ENCODE measurements at regions not wholly inside any gene's neighbourhood (a gene's known extent, or its start where the extent isn't known, plus 50 kb on each side); places are given as distances from the start of the nearest gene placed in this dataset.

DNA sequence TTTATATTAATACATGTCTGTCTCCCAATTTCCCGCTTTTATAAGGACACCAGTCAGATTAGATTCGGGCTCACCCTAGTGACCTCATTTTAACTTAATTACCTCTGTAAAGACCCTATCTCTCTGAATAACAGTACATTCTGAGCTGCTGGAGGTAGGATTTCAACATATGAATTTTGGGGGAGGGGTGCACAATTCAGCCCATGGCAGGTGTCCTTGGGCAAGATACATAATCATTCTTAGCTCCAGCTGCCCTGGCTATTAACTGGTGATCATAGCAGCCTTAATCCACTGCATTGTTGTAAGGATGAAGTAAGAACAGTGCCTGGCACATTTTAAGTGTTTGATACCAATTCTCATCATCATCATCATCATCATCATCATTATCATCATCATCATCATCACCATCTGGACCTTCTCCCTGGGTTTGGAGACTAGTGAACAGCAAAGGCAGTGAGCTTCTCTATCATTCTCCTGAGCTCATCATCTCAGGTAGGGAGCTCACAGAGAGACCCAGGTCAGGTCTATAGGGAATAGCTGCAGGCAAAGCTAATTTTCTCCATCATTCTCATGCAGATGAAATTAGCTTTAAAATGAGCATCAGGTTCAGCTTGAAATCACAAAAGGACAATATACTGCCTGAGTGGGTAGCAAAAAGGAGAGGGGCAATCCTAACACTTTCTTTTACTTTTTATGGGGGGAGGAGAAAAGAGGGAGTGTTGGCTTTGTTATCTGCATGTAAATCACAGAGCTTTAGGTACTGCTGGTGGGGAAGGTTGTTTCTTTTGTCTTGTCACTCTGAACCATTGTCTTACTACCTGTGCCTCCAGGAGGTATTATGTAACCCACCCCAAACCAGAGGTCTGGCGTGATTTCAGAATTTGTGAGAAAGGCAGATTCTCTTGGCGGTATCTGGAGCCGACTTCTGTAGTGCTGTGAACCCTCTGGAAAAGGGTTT is 125.5 kb upstream of the SPRED2 start:
- Histone ChIP-seq H3K36me3 (ENCODE audit: control insufficient read depth in 2 of 2, insufficient read depth in 2 of 2, low read length in 2 of 2) (no peaks in the 10 kb centered on the region), H3K4me3 (ENCODE audit: low read length in 2 of 2) (no peak overlapping the region), H3K27ac (ENCODE audit: low read depth in 2 of 2, low read length in 2 of 2) (no peak overlapping the region), H3K9me3 (ENCODE audit: control insufficient read depth in 2 of 2, low read length in 2 of 2) (no peaks in the 10 kb centered on the region), H3K27me3 (ENCODE audit: control insufficient read depth in 2 of 2, insufficient read depth in 2 of 2, low read length in 2 of 2) (no peaks in the 10 kb centered on the region), H3K4me1 (ENCODE audit: control insufficient read depth in 2 of 2, insufficient read depth in 2 of 2, low read length in 2 of 2) (peaks cover 2% of the 10 kb centered on the region in 2 donors), H3K9ac (ENCODE audit: low read depth in 1 of 2, low read length in 2 of 2) (no peak overlapping the region)

DNA sequence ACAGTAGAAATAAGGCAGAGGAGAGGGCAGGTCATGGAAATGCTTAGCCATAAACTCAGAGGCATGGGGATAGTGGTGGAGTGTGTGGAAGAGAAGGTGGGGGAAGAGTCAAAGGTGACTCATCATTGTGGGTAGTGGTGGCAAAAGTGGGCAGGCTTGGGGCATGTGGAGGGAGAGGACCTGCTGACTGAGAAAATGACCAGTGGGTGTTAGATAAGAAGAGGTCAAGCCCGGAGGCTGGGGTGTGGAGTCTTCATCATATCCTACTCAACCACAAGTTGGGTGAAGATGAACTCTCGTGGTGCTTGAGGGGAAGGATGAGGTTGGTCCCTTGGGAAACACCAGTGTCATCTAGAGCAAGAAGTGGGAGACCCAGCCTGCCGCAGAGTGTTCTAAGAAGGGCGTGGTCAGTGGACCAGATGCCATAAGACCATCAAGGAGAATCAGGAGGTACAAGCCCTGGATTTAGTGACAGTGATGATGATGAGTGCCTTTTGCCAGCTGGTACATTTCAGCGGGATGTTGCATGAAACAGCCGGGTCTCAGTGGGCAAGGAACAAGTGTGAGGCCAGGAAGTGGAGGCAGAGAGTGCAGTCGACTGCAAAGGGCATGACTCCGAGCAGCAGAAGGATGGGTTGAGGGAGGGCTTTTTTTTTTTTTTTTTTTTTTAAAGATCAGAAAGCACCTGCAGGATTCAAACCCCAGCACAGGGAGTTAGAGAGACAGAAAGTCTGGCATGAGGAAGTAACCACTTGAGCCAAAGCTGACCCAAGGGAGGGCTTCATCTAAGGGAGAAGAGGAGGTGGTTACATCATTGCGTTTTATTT is 122.6 kb upstream of the SPRED2 start:
- Histone ChIP-seq H3K9me3 (ENCODE audit: control insufficient read depth in 2 of 2, low read length in 2 of 2) (no peaks in the 10 kb centered on the region), H3K27me3 (ENCODE audit: control insufficient read depth in 2 of 2, insufficient read depth in 2 of 2, low read length in 2 of 2) (no peaks in the 10 kb centered on the region), H3K36me3 (ENCODE audit: control insufficient read depth in 2 of 2, insufficient read depth in 2 of 2, low read length in 2 of 2) (no peaks in the 10 kb centered on the region), H3K27ac (ENCODE audit: low read depth in 2 of 2, low read length in 2 of 2) (no peak overlapping the region), H3K9ac (ENCODE audit: low read depth in 1 of 2, low read length in 2 of 2) (no peak overlapping the region), H3K4me3 (ENCODE audit: low read length in 2 of 2) (no peak overlapping the region), H3K4me1 (ENCODE audit: control insufficient read depth in 2 of 2, insufficient read depth in 2 of 2, low read length in 2 of 2) (peaks cover 2% of the 10 kb centered on the region in 2 donors)

DNA sequence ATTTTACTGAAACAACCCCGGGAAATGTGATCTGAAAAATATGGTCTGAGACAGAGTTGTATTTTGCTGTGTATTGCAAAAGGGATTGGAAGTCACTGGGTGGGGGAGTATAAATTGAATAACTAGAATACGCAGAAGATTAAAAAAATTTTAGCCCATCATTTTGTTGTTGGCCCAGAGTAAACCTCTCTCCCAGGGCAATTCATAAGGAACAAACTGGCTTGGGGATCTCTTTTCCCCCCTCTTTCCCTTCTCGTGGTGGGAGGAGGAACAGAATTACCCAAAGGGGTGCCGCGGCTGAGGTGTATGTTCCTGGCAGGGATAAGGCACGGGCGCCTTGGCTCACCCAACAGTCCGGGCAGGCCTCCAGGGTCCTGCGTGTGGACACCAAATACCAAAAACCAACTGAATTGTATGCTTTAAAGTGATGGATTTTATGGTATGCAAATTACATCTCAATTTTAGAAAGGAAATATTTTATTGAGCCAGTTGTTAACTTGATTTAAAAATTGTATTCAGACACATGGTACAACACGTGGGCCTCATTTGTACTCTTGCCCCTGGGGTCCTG is 121.2 kb upstream of the SPRED2 start:
- Histone ChIP-seq H3K4me1 (ENCODE audit: control insufficient read depth in 2 of 2, insufficient read depth in 2 of 2, low read length in 2 of 2) (peaks cover 2% of the 10 kb centered on the region in 2 donors), H3K9me3 (ENCODE audit: control insufficient read depth in 2 of 2, low read length in 2 of 2) (no peaks in the 10 kb centered on the region), H3K27ac (ENCODE audit: low read depth in 2 of 2, low read length in 2 of 2) (no peak overlapping the region), H3K27me3 (ENCODE audit: control insufficient read depth in 2 of 2, insufficient read depth in 2 of 2, low read length in 2 of 2) (no peaks in the 10 kb centered on the region), H3K4me3 (ENCODE audit: low read length in 2 of 2) (no peak overlapping the region), H3K9ac (ENCODE audit: low read depth in 1 of 2, low read length in 2 of 2) (no peak overlapping the region), H3K36me3 (ENCODE audit: control insufficient read depth in 2 of 2, insufficient read depth in 2 of 2, low read length in 2 of 2) (no peaks in the 10 kb centered on the region)

DNA sequence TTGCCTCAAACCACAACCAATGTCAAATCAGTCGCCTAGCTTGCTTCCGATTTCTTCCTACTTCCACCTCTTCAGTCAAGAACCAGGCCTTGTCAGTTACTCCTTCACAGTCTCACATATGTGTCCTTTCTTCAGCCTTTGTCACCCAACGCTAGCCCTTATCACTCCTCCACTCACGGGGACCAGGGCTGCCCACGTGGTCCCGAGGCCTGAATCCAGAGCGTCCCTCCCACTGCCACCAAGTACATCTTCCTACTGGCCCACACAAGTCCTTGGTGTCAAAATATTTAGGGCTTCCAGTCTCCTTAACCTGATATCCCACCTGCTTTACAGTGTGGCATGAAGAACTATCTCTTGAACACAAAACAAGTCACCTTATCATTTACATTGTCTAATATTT is 119.1 kb upstream of the SPRED2 start:
- Histone ChIP-seq H3K4me1 (ENCODE audit: control insufficient read depth in 2 of 2, insufficient read depth in 2 of 2, low read length in 2 of 2) (peaks cover 2% of the 10 kb centered on the region in 2 donors), H3K9me3 (ENCODE audit: control insufficient read depth in 2 of 2, low read length in 2 of 2) (no peaks in the 10 kb centered on the region), H3K9ac (ENCODE audit: low read depth in 1 of 2, low read length in 2 of 2) (no peak overlapping the region), H3K36me3 (ENCODE audit: control insufficient read depth in 2 of 2, insufficient read depth in 2 of 2, low read length in 2 of 2) (no peaks in the 10 kb centered on the region), H3K4me3 (ENCODE audit: low read length in 2 of 2) (no peak overlapping the region), H3K27ac (ENCODE audit: low read depth in 2 of 2, low read length in 2 of 2) (no peak overlapping the region), H3K27me3 (ENCODE audit: control insufficient read depth in 2 of 2, insufficient read depth in 2 of 2, low read length in 2 of 2) (no peaks in the 10 kb centered on the region)

DNA sequence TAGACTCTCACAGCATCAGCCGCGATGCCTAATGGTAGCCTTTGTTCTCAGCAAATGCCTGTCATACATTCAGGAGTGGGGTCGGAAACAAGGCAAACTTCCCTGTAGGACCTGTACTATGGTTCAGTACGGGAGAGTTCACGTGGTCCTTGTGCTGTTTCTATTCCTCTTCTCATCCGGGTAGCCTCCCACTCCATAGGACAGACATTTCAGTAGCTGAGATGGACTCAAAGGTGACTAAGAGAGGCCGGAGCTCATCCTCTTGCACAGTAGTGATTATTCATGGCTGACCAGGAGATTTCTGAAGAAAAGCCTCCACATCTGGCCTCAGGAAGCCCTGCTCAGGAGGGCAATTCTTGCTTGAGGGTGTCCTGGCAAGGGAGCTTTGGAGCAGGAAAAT is 117.8 kb upstream of the SPRED2 start:
- Histone ChIP-seq H3K4me1 (ENCODE audit: control insufficient read depth in 2 of 2, insufficient read depth in 2 of 2, low read length in 2 of 2) (peaks cover 2 to 7% of the 10 kb centered on the region in 2 donors), H3K27me3 (ENCODE audit: control insufficient read depth in 2 of 2, insufficient read depth in 2 of 2, low read length in 2 of 2) (no peaks in the 10 kb centered on the region), H3K36me3 (ENCODE audit: control insufficient read depth in 2 of 2, insufficient read depth in 2 of 2, low read length in 2 of 2) (no peaks in the 10 kb centered on the region), H3K27ac (ENCODE audit: low read depth in 2 of 2, low read length in 2 of 2) (no peak overlapping the region), H3K4me3 (ENCODE audit: low read length in 2 of 2) (no peak overlapping the region), H3K9me3 (ENCODE audit: control insufficient read depth in 2 of 2, low read length in 2 of 2) (no peaks in the 10 kb centered on the region), H3K9ac (ENCODE audit: low read depth in 1 of 2, low read length in 2 of 2) (no peak overlapping the region)

DNA sequence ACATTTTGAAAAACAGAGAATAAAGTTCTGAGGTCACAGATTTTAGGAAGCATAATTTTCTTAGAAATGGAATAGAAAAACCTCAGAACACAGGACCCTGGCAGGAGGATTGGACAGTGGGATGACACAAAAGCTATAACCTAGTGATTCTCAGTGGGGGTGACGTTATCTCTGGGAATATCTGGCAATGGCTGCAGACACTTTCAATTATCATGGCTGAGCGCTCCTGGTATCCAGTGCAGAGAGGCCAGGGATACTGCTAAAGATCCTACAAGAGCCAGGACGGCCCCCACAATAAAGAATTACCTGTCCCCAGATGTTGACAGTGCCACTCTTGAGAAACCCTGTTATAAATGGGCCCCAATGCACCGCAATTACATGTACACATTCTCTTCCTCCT is 117.2 kb upstream of the SPRED2 start:
- Histone ChIP-seq H3K4me1 (ENCODE audit: control insufficient read depth in 2 of 2, insufficient read depth in 2 of 2, low read length in 2 of 2) (peaks cover 2 to 7% of the 10 kb centered on the region in 2 donors), H3K9ac (ENCODE audit: low read depth in 1 of 2, low read length in 2 of 2) (no peak overlapping the region), H3K9me3 (ENCODE audit: control insufficient read depth in 2 of 2, low read length in 2 of 2) (no peaks in the 10 kb centered on the region), H3K4me3 (ENCODE audit: low read length in 2 of 2) (no peak overlapping the region), H3K27ac (ENCODE audit: low read depth in 2 of 2, low read length in 2 of 2) (no peak overlapping the region), H3K27me3 (ENCODE audit: control insufficient read depth in 2 of 2, insufficient read depth in 2 of 2, low read length in 2 of 2) (no peaks in the 10 kb centered on the region), H3K36me3 (ENCODE audit: control insufficient read depth in 2 of 2, insufficient read depth in 2 of 2, low read length in 2 of 2) (no peaks in the 10 kb centered on the region)

DNA sequence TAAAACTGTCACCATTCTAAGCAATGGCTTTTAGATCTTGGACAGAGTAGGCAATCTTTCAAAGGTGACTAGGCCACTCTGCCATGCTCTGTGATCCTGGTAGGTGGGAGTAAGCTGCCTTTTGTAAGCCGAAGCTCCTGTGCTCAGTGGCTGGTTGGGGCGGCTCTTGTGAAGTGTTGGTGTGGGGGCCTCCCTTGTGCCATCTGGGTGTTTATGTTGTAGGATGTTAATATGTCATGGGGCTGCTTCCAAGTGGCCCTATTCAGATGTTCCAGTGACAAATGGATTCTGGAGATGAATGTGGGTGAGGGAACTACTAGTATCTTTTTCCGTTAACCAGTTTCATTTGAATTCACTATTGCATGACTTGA is 116.8 kb upstream of the SPRED2 start:
- Histone ChIP-seq H3K9me3 (ENCODE audit: control insufficient read depth in 2 of 2, low read length in 2 of 2) (no peaks in the 10 kb centered on the region), H3K9ac (ENCODE audit: low read depth in 1 of 2, low read length in 2 of 2) (no peak overlapping the region), H3K4me1 (ENCODE audit: control insufficient read depth in 2 of 2, insufficient read depth in 2 of 2, low read length in 2 of 2) (peaks cover 2 to 7% of the 10 kb centered on the region in 2 donors), H3K27me3 (ENCODE audit: control insufficient read depth in 2 of 2, insufficient read depth in 2 of 2, low read length in 2 of 2) (no peaks in the 10 kb centered on the region), H3K4me3 (ENCODE audit: low read length in 2 of 2) (no peak overlapping the region), H3K27ac (ENCODE audit: low read depth in 2 of 2, low read length in 2 of 2) (no peak overlapping the region), H3K36me3 (ENCODE audit: control insufficient read depth in 2 of 2, insufficient read depth in 2 of 2, low read length in 2 of 2) (no peaks in the 10 kb centered on the region)

DNA sequence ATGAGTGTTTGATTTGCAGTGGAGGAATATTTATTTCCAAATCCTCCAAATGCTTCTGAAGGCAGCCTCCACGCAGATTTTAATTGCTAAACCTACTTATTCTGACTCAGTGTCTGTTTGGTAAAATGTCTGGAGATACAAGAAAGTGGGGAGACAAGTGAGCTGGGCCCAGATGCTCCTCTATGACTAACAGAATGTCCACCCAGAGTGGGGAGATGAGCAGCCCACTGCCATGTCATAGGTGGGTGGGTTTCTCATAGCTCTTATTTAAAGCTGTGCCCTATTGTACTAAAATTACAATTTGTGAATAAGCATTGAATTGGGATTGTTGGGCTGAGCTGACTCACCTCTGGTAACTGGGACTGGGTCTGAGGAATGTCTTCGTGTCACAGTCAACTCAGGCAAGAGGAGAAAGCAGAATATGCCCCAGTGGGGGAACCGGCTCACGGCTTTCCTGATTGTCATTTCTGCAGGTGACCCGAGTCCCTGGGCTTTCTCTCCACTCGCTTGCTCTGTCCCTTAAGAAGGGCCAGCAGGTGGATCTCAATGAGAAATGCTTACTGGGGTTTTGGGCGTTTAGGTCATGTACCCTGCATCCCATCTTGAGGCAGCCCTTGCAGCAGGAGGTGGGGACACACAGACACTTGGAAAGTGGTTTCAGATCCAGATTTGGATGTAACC is 116.3 kb upstream of the SPRED2 start:
- H3K27ac ChIP-seq (ENCODE audit: low read depth in 2 of 2, low read length in 2 of 2), result no peak overlapping the region
- H3K36me3 ChIP-seq (ENCODE audit: control insufficient read depth in 2 of 2, insufficient read depth in 2 of 2, low read length in 2 of 2), result no peaks in the 10 kb centered on the region
- no peaks in the 10 kb centered on the region for H3K27me3 ChIP-seq (ENCODE audit: control insufficient read depth in 2 of 2, insufficient read depth in 2 of 2, low read length in 2 of 2)
- no peak overlapping the region for H3K9ac ChIP-seq (ENCODE audit: low read depth in 1 of 2, low read length in 2 of 2)
- no peaks in the 10 kb centered on the region for H3K9me3 ChIP-seq (ENCODE audit: control insufficient read depth in 2 of 2, low read length in 2 of 2)
- H3K4me1 ChIP-seq (ENCODE audit: control insufficient read depth in 2 of 2, insufficient read depth in 2 of 2, low read length in 2 of 2), result peaks cover 2 to 7% of the 10 kb centered on the region in 2 donors
- H3K4me3 ChIP-seq (ENCODE audit: low read length in 2 of 2), result no peak overlapping the region

DNA sequence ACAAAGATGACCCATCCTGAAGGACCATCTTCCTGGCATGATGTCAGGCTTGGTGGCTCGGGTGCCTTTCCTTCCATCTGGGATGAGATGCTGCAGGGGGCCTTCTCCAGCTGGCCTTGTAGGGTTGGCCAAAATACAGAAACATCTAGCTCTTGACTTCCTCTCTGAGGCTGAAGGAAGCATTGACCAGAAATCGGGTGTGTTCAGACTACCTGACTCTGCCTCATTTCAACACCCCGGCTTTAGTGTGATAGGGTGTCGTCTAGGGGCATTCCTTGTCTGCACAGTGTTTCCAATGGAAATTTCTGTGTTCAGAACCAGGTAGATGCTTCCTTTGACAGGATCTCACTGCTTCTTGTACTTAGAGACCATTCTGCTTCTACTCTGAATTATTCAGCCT is 115.7 kb upstream of the SPRED2 start:
- peaks cover 0 to 6% of the 10 kb centered on the region in 2 donors for H3K4me1 ChIP-seq (ENCODE audit: control insufficient read depth in 2 of 2, insufficient read depth in 2 of 2, low read length in 2 of 2)
- no peak overlapping the region for H3K9ac ChIP-seq (ENCODE audit: low read depth in 1 of 2, low read length in 2 of 2)
- H3K27me3 ChIP-seq (ENCODE audit: control insufficient read depth in 2 of 2, insufficient read depth in 2 of 2, low read length in 2 of 2), result no peaks in the 10 kb centered on the region
- no peak overlapping the region for H3K27ac ChIP-seq (ENCODE audit: low read depth in 2 of 2, low read length in 2 of 2)
- no peaks in the 10 kb centered on the region for H3K36me3 ChIP-seq (ENCODE audit: control insufficient read depth in 2 of 2, insufficient read depth in 2 of 2, low read length in 2 of 2)
- no peaks in the 10 kb centered on the region for H3K9me3 ChIP-seq (ENCODE audit: control insufficient read depth in 2 of 2, low read length in 2 of 2)
- H3K4me3 ChIP-seq (ENCODE audit: low read length in 2 of 2), result no peak overlapping the region

Data from mucosa of rectum (tissue), 2 donors.